Astrocyte (in vitro differentiated cells and primary cell): ENCODE measurements at regions not wholly inside any gene's neighbourhood (a gene's known extent, or its start where the extent isn't known, plus 50 kb on each side); places are given as distances from the start of the nearest gene placed in this dataset.

ENCODE experiments used
- CTCF ChIP-seq: IDR thresholded peaks from 2 replicates; pipeline ENCODE4 v1.5.1; 2011; ENCODE audit warnings: low read depth, mild to moderate bottlenecking, inconsistent platforms, low read length, moderate library complexity; ENCODE audit not compliant: insufficient read depth
- EZH2 ChIP-seq: IDR thresholded peaks from 2 replicates; pipeline ENCODE4 v1.6.1; 2012; ENCODE audit warnings: mild to moderate bottlenecking, low read length, inconsistent platforms; ENCODE audit not compliant: insufficient read depth

- TF ChIP-seq CTCF, result no peak
- TF ChIP-seq EZH2, result no peak
Measured at GRCh38 chrX:7220121-7220520, 72.2 kb upstream of the PUDP start.
